ENCODE measurements at regions not wholly inside any gene's neighbourhood (a gene's known extent, or its start where the extent isn't known, plus 50 kb on each side); places are given as distances from the start of the nearest gene placed in this dataset.

DNA sequence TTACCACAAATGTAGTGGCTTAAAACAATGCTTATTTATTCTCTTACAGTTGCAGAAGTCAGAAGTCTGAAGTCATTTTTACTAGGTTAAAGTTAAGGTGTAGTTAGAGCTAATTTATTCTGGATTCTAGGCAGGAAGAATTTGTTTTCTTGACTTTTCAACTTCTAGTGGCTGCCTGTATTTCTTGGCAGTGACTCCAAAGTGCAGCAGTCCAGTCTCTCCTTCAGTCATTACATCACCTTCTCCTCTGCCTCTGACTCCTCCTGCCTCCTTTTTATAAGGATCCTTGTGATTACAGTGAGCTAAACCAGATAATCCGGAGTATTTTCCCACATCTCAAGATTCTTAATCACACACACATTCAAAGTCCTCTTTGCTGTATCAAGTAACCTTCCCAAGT, 581.4 kb downstream of the KCNA4 start:
- Mint-ChIP-seq H3K36me3 (no peaks in the 10 kb centered on the region), H3K27ac (no peak overlapping the region), H3K27me3 (no peaks in the 10 kb centered on the region), H3K9me3 (no peaks in the 10 kb centered on the region), H3K4me3 (no peak overlapping the region), H3K4me1 (no peaks in the 10 kb centered on the region)

DNA sequence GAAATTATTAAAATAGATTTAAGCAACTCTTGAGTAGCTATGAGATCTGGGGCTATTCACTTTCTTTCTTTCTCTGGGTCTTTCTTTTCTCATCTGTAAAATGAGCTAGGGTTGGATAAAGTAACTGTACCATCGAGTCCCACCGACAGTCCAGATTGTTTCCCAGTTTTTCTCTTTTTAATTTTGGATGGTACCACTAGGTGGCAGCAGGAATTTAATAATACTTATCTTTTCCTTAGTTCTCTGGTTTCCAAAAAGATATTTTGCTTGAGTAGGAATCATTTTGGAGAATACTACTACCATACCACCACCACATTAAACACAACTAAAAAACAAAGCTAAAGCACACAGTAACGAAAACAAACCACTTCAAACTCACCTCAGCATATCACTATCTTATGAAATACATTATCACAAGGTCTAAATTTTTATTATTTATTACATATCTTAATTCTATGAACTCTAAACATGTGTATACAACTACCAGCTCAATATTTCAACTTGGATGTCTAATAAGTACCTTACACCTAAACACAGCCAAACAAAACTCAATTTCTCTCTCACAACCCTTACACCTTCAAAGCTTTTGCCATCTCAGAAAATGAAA, 584.0 kb downstream of the KCNA4 start:
- H3K36me3 Mint-ChIP-seq, result no peaks in the 10 kb centered on the region
- no peak overlapping the region for H3K27ac Mint-ChIP-seq
- H3K4me3 Mint-ChIP-seq, result no peak overlapping the region
- H3K4me1 Mint-ChIP-seq, result no peaks in the 10 kb centered on the region
- H3K9me3 Mint-ChIP-seq, result no peaks in the 10 kb centered on the region
- no peaks in the 10 kb centered on the region for H3K27me3 Mint-ChIP-seq

- Mint-ChIP-seq H3K4me1 (no peaks in the 10 kb centered on the region), H3K4me3 (no peak overlapping the region), H3K27ac (no peak overlapping the region), H3K27me3 (no peaks in the 10 kb centered on the region), H3K9me3 (no peaks in the 10 kb centered on the region), H3K36me3 (no peaks in the 10 kb centered on the region)
These were observed 611.5 kb downstream of the KCNA4 start for GRCh38 chr11:29405305-29405704.

DNA sequence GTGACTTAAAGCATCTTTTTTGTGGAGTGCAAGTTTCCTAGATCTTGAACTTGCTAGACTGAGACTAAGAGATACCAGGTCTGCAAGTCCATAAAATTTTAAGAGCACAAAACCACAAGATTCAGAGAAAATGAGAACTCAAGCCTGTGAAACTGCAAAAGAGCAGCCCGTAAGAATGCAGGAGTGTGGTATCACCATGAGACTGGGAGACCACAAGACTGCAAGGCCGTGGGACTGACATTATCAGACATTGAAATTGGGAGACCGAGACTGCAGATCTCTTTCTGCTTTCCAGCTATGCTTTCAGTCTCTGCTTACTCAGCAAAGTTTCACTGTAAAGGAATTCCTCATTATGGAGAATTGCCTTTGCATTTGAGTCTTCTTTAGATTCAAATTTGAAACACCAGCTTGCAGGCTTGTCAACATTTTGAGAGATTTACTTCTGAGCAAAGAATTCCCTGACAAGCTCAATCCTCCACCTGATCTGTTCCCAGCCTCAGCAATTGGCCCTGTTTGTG, 621.2 kb downstream of the KCNA4 start:
- Mint-ChIP-seq H3K27me3 (no peaks in the 10 kb centered on the region), H3K4me1 (no peaks in the 10 kb centered on the region)

GRCh38 chr11:29389793-29390192, 627.0 kb downstream of the KCNA4 start:
- Mint-ChIP-seq H3K36me3 (no peaks in the 10 kb centered on the region), H3K4me3 (no peak overlapping the region), H3K27ac (no peak overlapping the region), H3K27me3 (no peaks in the 10 kb centered on the region), H3K4me1 (no peaks in the 10 kb centered on the region), H3K9me3 (no peaks in the 10 kb centered on the region)

More for the DNA sequence above, 621.2 kb downstream of the KCNA4 start:
- no peak overlapping the region for H3K27ac Mint-ChIP-seq
- peaks cover 5% of the 10 kb centered on the region for H3K9me3 Mint-ChIP-seq
- no peaks in the 10 kb centered on the region for H3K36me3 Mint-ChIP-seq
- no peak overlapping the region for H3K4me3 Mint-ChIP-seq

DNA sequence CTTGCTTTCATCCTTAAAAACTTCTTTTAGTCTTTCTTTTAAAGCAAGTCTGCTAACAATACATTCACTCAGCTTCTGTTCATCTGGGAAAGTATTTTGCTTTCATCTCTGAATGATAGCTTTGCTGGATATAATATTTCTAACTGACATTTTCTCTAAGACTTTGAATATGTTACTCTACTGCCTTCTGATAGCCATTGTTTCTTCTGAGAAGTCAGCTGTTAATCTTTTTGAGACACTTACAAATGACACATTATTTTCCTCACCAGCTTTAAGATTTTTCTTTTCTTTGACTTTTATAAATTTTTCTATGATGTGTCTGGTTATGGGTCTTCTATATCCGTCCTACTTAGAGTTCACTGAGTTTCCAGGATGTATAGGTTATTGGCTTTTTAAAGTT, 643.1 kb downstream of the KCNA4 start:
- Mint-ChIP-seq H3K36me3 (no peaks in the 10 kb centered on the region), H3K4me1 (no peaks in the 10 kb centered on the region), H3K27ac (no peak overlapping the region), H3K9me3 (peaks cover 23% of the 10 kb centered on the region), H3K27me3 (no peaks in the 10 kb centered on the region), H3K4me3 (no peak overlapping the region)

DNA sequence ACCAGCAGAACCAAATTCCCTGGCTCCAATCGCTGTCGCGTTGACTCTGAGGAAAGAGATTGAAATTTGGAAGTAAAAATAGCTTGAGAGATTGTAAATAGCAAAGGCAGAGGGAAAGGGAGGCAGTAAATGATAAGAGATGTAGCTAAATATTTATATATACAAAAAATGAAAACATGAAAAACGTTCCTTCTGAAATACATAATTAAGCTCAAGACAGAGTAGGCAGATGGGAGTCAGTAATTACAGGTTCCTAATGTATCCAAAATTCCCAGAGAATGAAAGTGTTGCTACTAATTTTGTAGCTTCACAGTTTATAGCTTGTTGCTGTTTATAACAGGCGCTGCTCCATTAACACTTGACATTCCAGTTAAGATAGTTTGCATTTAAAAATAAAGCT, 648.7 kb downstream of the KCNA4 start:
- H3K9me3 Mint-ChIP-seq, result peaks cover 13% of the 10 kb centered on the region
- H3K27me3 Mint-ChIP-seq, result no peaks in the 10 kb centered on the region
- no peaks in the 10 kb centered on the region for H3K36me3 Mint-ChIP-seq
- H3K27ac Mint-ChIP-seq, result no peak overlapping the region
- no peaks in the 10 kb centered on the region for H3K4me1 Mint-ChIP-seq
- H3K4me3 Mint-ChIP-seq, result no peak overlapping the region

GRCh38 chr11:29364006-29364405, 652.8 kb downstream of the KCNA4 start:
- no peaks in the 10 kb centered on the region for H3K27me3 Mint-ChIP-seq
- no peaks in the 10 kb centered on the region for H3K4me1 Mint-ChIP-seq
- no peaks in the 10 kb centered on the region for H3K36me3 Mint-ChIP-seq
- no peak overlapping the region for H3K4me3 Mint-ChIP-seq
- H3K9me3 Mint-ChIP-seq, result peaks cover 5% of the 10 kb centered on the region
- no peak overlapping the region for H3K27ac Mint-ChIP-seq

- H3K4me1 Mint-ChIP-seq, result no peaks in the 10 kb centered on the region
- no peak overlapping the region for H3K27ac Mint-ChIP-seq
- H3K4me3 Mint-ChIP-seq, result no peak overlapping the region
- no peaks in the 10 kb centered on the region for H3K36me3 Mint-ChIP-seq
- no peaks in the 10 kb centered on the region for H3K9me3 Mint-ChIP-seq
- no peaks in the 10 kb centered on the region for H3K27me3 Mint-ChIP-seq
These were observed 655.5 kb downstream of the KCNA4 start for GRCh38 chr11:29361369-29361768.

DNA sequence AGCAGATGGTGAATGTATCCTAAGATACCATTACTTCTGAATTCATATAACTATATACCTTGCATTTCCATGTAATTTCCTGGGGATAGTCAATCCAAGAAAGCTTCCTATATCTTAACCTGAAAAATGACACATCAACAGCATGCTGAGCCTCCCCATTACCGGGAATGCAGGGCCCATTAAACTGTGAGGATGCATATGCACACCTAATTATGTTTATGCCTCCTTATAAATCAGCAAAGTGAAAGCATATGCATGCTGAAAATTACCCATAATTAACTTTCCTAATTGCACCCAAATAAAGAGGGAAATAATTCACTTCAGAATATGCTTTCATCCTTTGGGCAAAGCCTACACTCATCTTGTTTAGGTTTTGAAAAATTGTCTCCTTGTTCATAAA, 663.0 kb downstream of the KCNA4 start:
- Mint-ChIP-seq H3K4me3 (no peak overlapping the region), H3K4me1 (no peaks in the 10 kb centered on the region)

GRCh38 chr11:29352273-29352795, 664.5 kb downstream of the KCNA4 start:
- H3K36me3 Mint-ChIP-seq, result no peaks in the 10 kb centered on the region
- H3K4me1 Mint-ChIP-seq, result no peaks in the 10 kb centered on the region
- no peaks in the 10 kb centered on the region for H3K9me3 Mint-ChIP-seq
- no peaks in the 10 kb centered on the region for H3K27me3 Mint-ChIP-seq
- H3K27ac Mint-ChIP-seq, result no peak overlapping the region
- H3K4me3 Mint-ChIP-seq, result no peak overlapping the region

More for the DNA sequence above, 663.0 kb downstream of the KCNA4 start:
- Mint-ChIP-seq H3K36me3 (no peaks in the 10 kb centered on the region), H3K27ac (no peak overlapping the region), H3K9me3 (no peaks in the 10 kb centered on the region), H3K27me3 (no peaks in the 10 kb centered on the region)

GRCh38 chr11:29351301-29351873, 665.4 kb downstream of the KCNA4 start:
- H3K4me1 Mint-ChIP-seq, result no peaks in the 10 kb centered on the region
- H3K27me3 Mint-ChIP-seq, result no peaks in the 10 kb centered on the region
- no peaks in the 10 kb centered on the region for H3K9me3 Mint-ChIP-seq
- no peak overlapping the region for H3K4me3 Mint-ChIP-seq
- no peaks in the 10 kb centered on the region for H3K36me3 Mint-ChIP-seq
- no peak overlapping the region for H3K27ac Mint-ChIP-seq

GRCh38 chr11:29343465-29344333, 673.1 kb downstream of the KCNA4 start:
- H3K4me3 Mint-ChIP-seq, result no peak overlapping the region
- no peaks in the 10 kb centered on the region for H3K4me1 Mint-ChIP-seq
- no peaks in the 10 kb centered on the region for H3K9me3 Mint-ChIP-seq
- H3K36me3 Mint-ChIP-seq, result no peaks in the 10 kb centered on the region
- no peak overlapping the region for H3K27ac Mint-ChIP-seq
- no peaks in the 10 kb centered on the region for H3K27me3 Mint-ChIP-seq

- Mint-ChIP-seq H3K9me3 (peaks cover 5% of the 10 kb centered on the region), H3K4me1 (no peaks in the 10 kb centered on the region), H3K4me3 (no peak overlapping the region), H3K27ac (no peak overlapping the region), H3K27me3 (no peaks in the 10 kb centered on the region), H3K36me3 (no peaks in the 10 kb centered on the region)
These were observed 679.9 kb downstream of the KCNA4 start for GRCh38 chr11:29336727-29337575.

DNA sequence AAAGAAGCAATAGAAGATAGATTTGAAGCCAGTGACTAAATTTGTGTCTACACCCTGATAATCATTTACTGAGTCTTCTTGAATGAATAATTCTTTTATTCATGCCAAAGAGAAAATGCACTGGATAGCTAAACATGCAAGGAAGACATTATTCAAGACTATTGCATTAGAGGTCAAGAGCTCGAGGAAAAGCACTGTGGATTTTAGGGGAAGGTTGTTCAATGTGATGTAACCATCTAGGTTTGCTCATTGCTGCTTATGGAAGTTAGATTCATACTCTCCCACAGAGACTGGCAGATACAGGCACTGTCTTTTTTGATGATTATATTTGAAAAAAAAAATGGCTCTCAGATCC, 682.1 kb downstream of the KCNA4 start:
- H3K36me3 Mint-ChIP-seq, result no peaks in the 10 kb centered on the region
- H3K27ac Mint-ChIP-seq, result no peak overlapping the region
- no peaks in the 10 kb centered on the region for H3K27me3 Mint-ChIP-seq
- H3K9me3 Mint-ChIP-seq, result peaks cover 5% of the 10 kb centered on the region
- H3K4me1 Mint-ChIP-seq, result no peaks in the 10 kb centered on the region
- H3K4me3 Mint-ChIP-seq, result no peak overlapping the region

Measured in activated naive CD4-positive, alpha-beta T cell treated with anti-CD3 and anti-CD28 coated beads, Interleukin-2, amount 50 U/mL, for 24 hours (primary cell).